Inferior parietal cortex (tissue), 1 donor: ENCODE measurements at regions not wholly inside any gene's neighbourhood (a gene's known extent, or its start where the extent isn't known, plus 50 kb on each side); places are given as distances from the start of the nearest gene placed in this dataset.
A peak's percentile ranks its signal among the peaks of the same experiment; 100 is the strongest.

ENCODE experiments used
- DNase-seq: peaks from one replicate; pipeline ENCODE4 v3.0.0-alpha.2; 2016; ENCODE audit errors: extremely low spot score

- DNase-seq, result no peak
These were observed 1197.4 kb upstream of the ADGRL3 start for GRCh38 chr4:60002603-60003337.

- no peak for DNase-seq
These were observed 1186.5 kb upstream of the ADGRL3 start for GRCh38 chr4:60013464-60014184.

DNA sequence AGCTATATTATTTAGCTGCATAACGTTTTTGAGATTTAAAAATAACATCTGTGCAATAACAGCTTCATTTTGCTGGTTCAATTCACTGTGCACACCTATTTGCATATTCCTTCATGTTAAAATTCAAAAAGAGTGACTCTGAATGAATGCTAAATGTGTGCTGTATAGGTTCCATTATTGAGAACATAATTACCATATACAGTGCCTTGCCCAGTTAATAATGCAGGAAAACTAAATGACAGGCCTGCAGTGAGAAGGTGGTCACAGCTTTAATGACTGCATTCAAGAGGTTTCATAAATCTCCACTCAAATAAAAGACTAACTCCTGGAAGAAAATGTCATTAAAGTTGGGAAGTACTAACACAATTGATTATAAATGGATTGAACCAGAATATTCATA is 1183.2 kb upstream of the ADGRL3 start:
- DNase-seq, result no peak

GRCh38 chr4:60019180-60019579 is 1180.9 kb upstream of the ADGRL3 start:
- DNase-seq, result no peak

- DNase-seq, result no peak
These were observed 1180.2 kb upstream of the ADGRL3 start for GRCh38 chr4:60019946-60020345.

DNA sequence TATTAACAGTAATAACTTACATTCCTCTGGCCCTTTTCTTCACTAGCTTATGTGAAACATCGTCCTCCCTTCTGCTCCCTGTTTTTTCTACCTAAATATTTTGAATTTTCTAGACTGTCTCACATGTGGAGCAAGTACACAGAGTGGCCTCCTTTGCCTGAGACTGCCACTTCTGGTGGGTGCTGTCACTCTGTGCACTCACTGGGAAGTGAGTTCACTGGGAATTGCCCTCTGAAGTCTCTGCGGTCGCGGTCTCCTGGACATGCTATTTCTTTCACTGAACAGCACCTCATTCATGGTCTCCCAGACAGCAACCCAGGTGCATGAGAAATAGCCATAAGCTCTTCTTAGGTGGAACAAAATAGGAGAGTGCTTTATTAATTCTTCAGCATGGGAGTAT is 1179.7 kb upstream of the ADGRL3 start:
- no peak for DNase-seq

GRCh38 chr4:60033826-60034225 is 1166.3 kb upstream of the ADGRL3 start:
- no peak for DNase-seq

DNA sequence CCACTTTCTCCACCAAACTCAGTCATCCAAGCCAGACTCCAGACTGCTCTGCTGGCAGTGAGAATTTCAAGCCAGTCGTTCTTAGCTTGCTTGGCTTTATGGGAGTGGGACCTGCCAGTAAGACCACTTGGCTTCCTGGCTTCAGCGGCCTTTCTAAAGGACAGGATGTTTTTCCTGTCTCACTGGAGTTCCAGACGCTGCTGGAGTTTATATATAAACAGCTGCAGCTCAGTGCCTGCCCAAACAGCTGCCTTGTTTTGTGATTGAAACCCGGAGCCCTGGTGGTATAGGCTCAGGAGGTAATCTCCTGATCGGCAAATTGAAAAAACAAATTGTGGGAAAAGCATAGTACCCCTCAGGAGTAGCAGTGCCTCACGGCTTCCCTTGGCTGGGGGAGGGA is 1165.8 kb upstream of the ADGRL3 start:
- no peak for DNase-seq

- no peak for DNase-seq
These were observed 1160.2 kb upstream of the ADGRL3 start for GRCh38 chr4:60039908-60040307.

DNA sequence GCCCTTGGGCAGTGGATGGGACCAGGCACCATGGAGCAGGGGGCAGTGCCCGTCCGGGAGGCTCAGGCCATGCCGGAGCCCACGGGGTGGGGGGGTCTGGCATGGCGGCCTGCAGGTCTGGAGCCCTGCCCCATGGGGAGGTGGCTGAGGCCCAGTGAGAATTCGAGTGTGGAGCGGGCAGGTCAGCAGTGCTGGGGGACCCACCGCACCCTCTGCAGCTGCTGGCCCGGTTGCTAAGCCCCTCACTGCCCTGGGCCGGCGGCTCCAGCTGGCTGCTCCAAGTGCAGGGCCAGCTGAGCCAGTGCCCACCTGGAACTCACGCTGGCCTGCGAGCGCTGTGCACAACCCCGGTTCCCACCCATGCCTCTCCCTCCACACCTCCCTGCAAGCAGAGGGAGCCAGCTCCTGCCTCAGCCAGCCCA is 1157.9 kb upstream of the ADGRL3 start:
- DNase-seq, result no peak

DNA sequence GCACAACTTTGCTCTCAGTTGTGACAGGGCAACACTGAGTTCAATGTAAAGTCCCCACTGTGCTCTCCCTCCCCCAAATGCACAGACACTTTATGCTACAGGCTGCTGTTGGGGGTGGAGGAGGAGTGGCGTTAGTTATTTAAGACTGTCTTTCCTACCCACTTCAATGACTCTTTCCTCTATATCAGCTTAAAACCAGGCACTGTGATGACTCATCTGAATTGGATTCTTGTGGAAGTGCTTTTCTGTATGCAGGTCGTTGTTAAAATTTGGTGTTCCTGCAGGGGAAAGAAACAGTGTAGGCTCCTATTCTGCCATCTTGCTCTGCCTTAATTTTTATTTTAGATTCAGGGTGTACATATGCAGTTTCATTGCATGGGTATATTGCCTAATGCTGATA is 1157.2 kb upstream of the ADGRL3 start:
- DNase-seq, result no peak

DNA sequence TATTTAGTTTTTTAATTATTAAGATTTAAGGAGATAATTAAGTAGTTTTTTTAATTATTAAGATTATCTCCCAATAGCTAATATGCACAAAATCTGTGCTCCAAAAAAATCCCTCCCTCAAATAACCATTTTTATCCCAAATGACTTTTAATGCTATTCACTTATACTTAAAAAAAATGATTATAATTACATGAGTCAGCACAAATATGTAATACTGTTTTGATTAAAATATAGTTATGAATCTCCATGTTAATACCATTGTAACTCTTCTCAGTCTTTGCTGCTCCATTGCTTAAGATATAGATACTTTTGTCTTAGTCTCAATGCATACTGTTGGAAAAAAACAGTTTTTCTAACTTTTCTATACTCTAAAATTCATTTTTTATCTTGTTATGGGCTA is 1121.1 kb upstream of the ADGRL3 start:
- no peak for DNase-seq

DNA sequence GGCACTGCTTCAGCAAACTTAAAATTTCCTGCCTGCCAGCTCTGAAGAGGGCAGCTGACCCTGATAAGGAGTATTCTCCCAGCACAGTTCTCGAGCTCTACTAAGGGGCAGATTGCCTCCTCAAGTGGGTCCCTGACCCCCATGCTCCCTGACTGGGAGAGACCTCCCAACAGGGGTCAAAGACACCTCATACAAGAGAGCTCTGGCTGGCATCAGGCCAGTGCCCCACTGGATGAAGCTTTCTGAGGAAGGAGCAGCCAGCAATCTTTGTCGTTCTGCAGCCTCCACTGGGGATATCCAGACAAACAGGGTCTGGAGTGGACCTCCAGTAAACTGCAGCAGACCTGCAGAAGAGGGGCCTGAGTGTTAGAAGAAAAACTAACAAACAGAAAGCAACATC is 1118.3 kb upstream of the ADGRL3 start:
- no peak for DNase-seq

DNA sequence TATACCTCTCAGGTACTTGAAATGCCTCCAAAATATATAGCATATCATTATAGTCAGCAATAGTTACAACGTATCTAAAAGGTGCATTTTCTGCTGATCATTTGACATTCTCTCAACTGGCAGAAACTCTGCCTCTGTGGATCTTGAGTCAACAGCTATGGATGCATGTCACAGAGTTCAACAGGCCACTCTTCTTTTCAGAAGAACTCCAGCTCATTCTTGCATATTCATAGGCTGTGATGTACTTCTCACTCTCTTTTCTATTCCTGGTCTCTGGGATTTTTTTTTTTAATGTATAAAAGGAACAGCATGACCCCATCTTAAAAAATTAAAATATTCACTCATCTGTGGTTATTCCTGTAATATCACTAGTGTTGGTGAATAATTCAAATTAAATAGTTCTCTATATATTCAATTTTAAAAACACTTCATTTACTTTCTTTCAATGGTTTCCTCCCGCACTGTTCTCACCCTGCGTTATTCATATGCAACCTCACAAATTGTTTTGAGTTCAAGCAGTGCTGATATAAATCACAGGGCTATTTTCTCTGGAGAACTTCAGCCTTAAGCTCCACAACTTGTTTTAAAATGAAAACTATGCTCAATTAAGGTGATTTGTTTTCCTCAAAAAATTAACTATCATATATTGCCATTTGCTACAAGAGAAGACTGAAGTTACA is 1111.2 kb upstream of the ADGRL3 start:
- no peak for DNase-seq

GRCh38 chr4:60089546-60090273 is 1110.4 kb upstream of the ADGRL3 start:
- DNase-seq, result no peak

- no peak for DNase-seq
These were observed 1103.5 kb upstream of the ADGRL3 start for GRCh38 chr4:60096676-60097075.

GRCh38 chr4:60116592-60116991 is 1083.5 kb upstream of the ADGRL3 start:
- no peak for DNase-seq

DNA sequence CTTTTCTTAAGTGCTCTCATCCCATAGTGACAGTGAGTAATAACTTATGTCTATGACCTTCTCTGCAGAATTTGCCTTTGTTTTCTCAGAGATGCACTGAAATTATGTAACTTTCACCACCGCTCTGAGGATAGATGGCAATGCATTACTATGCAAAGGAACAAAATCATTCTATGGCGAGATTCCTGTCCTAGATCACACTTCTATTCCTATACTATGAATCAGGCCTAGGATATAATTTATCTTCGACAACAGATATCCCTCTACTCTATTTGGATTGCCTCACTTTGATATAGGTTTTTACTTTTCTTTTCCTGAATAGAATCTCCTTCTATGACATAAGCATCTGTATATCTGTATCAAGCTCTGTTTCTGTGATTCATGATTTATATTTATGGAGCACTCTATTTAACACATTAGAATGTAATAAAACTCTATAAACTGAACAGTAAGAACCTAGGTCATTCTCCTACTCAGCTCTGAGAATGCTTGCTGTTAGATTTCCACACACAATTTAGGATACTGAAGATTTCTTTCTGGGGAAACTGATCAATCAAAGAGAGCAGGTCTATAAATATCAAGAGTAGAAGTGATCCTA is 1082.3 kb upstream of the ADGRL3 start:
- DNase-seq, result no peak

DNA sequence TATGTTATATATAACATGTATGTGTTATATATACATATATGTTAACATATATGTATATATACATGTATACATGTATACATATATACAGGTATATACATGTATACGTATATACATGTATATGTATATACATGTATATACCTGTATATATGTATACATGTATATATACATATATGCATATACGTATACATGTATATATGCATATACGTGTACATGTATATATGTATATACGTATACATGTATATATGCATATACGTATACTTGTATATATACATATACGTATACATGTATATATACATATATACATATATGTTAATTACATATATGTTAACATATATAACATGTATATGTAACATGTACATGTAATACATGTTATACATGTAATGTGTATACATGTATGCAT is 1077.3 kb upstream of the ADGRL3 start:
- no peak for DNase-seq

DNA sequence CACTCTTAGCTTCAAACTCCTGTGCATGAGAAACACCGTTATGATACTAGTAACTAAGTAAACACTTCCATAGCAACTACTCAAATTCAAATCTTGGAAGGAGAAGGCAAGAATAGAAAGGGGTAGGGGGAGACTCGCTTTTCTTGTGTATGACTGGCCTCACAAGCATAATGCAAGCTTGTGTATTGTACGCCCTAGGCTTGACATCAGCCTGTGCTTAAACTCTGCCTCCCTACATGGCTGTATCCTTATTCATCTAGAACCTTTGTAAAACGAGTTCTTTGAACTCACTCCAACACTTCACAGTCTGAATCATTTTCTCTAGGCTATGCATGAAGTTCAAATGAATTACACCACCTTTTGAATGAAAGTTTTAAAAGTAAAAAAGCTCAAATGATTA is 1071.2 kb upstream of the ADGRL3 start:
- no peak for DNase-seq

- DNase-seq, result no peak
These were observed 1070.4 kb upstream of the ADGRL3 start for GRCh38 chr4:60129740-60130139.

- peak; percentile 65 for DNase-seq
These were observed 1066.8 kb upstream of the ADGRL3 start for GRCh38 chr4:60133375-60133774.
